Body of pancreas (tissue), 4 donors: ENCODE measurements at regions not wholly inside any gene's neighbourhood (a gene's known extent, or its start where the extent isn't known, plus 50 kb on each side); places are given as distances from the start of the nearest gene placed in this dataset.
"Not testable (repeated sequence)": the region's sequence is repeated elsewhere in the genome, so short reads cannot be mapped to it uniquely, and the experiment has no call there.

ENCODE experiments used
- ATAC-seq: fragments of 150-250 bp; one replicate; pipeline ENCODE4 v1.9.1; 2016
- DNase-seq, 4 donors: peaks; one replicate each; pipeline ENCODE4 v3.0.0-alpha.2; 2019
- H3K27ac ChIP-seq, 4 donors: fragments of 200-600 bp; sonication (generic); 1 replicate in 3 of 4; 2 replicates in 1 of 4; pipeline versions ENCODE4 v1.5.1 to v1.6.1; 2016 to 2019; ENCODE audit warnings: mild to moderate bottlenecking in 1 of 4, mixed read lengths in 1 of 4, moderate library complexity in 1 of 4
- H3K27me3 ChIP-seq, 2 donors: fragments of 200-600 bp; sonication (generic); one replicate each; pipeline ENCODE4 v1.6.0; 2016; ENCODE audit warnings: mild to moderate bottlenecking in 1 of 2
- H3K36me3 ChIP-seq, 2 donors: fragments of 200-600 bp; sonication (generic); replicated peaks in 1 of 2; 2 replicates each; pipeline ENCODE4 v1.5.1; 2016; ENCODE audit warnings: low read depth in 2 of 2; ENCODE audit not compliant: insufficient read depth in 1 of 2
- H3K4me1 ChIP-seq: fragments of 200-600 bp; sonication (generic); one replicate; pipeline ENCODE4 v1.6.0; 2016
- H3K4me3 ChIP-seq, 2 donors: fragments of 200-600 bp; sonication (generic); 1 replicate in 1 of 2; 2 replicates in 1 of 2; pipeline ENCODE4 v1.5.1; 2016 to 2019
- H3K9me3 ChIP-seq, 3 donors: fragments of 200-600 bp; sonication (generic); 1 replicate in 2 of 3; 2 replicates in 1 of 3; pipeline ENCODE4 v1.5.1; 2016
- POLR2A ChIP-seq, 3 donors: fragments of 450-650 bp; IDR thresholded peaks; one replicate each; pipeline ENCODE4 v1.6.1; 2016; ENCODE audit warnings: antibody characterized with exemption in 3 of 3, mild to moderate bottlenecking in 2 of 3
- WGBS, 2 donors: methylation state at CpG; one replicate each; pipeline ENCODE4 v1.1.5; 2017; 5-methylcytosine and 5-hydroxymethylcytosine counted together
- intact Hi-C: fragments of 100-400 bp; cut with DNase I; formaldehyde crosslinking; loops from one replicate; pipeline ENCODE4 v1.15.1; 2023
- TF ChIP-seq, protein P1 (sequence below), 7 experiments: fragments of 450-650 bp in 4 of 7; fragments of 200-600 bp in 3 of 7; sonication (generic) in 3 of 7; IDR thresholded peaks; one replicate each; pipeline ENCODE4 v1.5.1; 2016 to 2019; ENCODE audit warnings: antibody characterized with exemption in 7 of 7

DNA sequence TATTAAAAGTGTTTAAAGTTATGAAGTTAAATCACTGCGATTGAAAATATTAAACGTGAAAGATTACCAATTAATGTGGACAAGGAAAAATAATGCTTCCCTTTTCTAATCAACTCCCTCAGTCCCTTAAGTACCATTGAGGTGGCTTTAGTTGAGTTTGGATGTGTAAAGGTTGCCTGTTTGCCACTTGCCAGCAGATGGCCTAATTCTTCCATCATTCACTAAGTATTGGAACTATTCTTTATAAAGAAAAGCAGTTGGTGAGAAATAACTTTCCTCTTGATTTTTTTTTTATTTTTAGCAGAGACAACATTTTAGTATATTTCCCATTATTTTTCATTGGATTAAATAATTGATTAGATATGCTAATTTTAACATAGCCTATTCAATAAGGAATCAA, 295.9 kb upstream of the TACR3 start:
- intact Hi-C loops = no loop called here
- Histone ChIP-seq H3K36me3 (no peaks in the 10 kb centered on the region), H3K27ac (no peak overlapping the region), H3K27me3 (no peaks in the 10 kb centered on the region), H3K9me3 (no peaks in the 10 kb centered on the region), H3K4me1 (no peaks in the 10 kb centered on the region), H3K4me3 (no peak overlapping the region)
- TF ChIP-seq, protein P1, sequence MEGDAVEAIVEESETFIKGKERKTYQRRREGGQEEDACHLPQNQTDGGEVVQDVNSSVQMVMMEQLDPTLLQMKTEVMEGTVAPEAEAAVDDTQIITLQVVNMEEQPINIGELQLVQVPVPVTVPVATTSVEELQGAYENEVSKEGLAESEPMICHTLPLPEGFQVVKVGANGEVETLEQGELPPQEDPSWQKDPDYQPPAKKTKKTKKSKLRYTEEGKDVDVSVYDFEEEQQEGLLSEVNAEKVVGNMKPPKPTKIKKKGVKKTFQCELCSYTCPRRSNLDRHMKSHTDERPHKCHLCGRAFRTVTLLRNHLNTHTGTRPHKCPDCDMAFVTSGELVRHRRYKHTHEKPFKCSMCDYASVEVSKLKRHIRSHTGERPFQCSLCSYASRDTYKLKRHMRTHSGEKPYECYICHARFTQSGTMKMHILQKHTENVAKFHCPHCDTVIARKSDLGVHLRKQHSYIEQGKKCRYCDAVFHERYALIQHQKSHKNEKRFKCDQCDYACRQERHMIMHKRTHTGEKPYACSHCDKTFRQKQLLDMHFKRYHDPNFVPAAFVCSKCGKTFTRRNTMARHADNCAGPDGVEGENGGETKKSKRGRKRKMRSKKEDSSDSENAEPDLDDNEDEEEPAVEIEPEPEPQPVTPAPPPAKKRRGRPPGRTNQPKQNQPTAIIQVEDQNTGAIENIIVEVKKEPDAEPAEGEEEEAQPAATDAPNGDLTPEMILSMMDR (IDR thresholded peaks at IDR 0.05) = peak in 3 of 7 experiments; percentile 17 to 34 (median 27)
- no peak for TF ChIP-seq POLR2A (IDR thresholded peaks at IDR 0.05)
- ATAC-seq = no peak
- peak in 2 of 4 donors; percentile 6 to 15 for DNase-seq
- WGBS, 2 donors = 9 to 16% methylated on average over 2 of the region's 2 CpGs

DNA sequence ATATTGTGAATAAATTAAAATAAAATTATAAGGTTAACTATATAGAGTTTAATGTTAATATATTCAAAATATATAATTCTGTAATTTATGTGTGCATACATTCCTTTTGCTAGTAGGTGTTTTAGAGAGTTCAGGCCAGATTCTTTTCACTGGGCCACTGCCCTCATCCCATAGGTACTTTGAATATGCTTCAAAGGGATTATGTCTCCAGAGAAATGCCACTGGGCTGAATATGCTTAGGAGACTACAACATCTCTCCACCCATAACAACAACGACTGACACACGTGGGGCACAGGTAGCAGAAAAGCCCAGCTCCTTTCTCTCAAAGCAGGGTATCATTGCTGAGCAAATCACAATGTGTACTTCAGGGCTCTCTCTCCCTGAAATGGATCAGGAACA, 290.9 kb upstream of the TACR3 start:
- DNase-seq (no peak), ATAC-seq (no peak)
- no peaks in the 10 kb centered on the region for H3K4me1 ChIP-seq
- TF ChIP-seq POLR2A (IDR thresholded peaks at IDR 0.05) = no peak
- TF ChIP-seq, protein P1 (IDR thresholded peaks at IDR 0.05) = no peak
- no peaks in the 10 kb centered on the region for H3K9me3 ChIP-seq
- H3K27me3 ChIP-seq = no peaks in the 10 kb centered on the region
- 45 to 50% methylated on average over 2 of the region's 2 CpGs for WGBS, 2 donors
- H3K36me3 ChIP-seq = no peaks in the 10 kb centered on the region
- H3K27ac ChIP-seq = no peak overlapping the region
- no peak overlapping the region for H3K4me3 ChIP-seq
- intact Hi-C loops = no loop called here

DNA sequence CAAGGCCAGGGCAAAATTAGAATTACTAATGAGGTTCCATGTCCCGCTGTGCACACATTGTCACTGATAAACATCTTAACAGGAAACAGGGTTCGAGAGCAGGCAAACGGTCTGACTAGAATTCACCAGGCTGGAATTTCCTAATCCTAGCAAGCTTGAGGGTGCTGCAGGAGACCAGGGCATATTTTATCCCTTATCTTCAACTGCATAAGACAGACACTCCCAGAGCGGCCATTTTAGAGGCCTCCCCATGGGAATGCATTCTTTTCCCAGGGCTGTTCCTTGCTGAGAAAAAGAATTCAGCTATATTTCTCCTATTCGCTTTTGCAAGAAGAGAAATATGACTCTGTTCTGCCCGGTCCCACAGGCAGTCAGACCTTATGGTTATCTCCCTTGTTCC, 282.5 kb upstream of the TACR3 start:
- DNase-seq, ATAC-seq, H3K4me1 ChIP-seq, intact Hi-C loops, H3K4me3 ChIP-seq, H3K27me3 ChIP-seq, H3K27ac ChIP-seq, H3K36me3 ChIP-seq: not testable (repeated sequence)
- peaks cover 0 to 14% (median 0%) of the 10 kb centered on the region in 3 donors for H3K9me3 ChIP-seq
- 69 to 81% methylated on average over 6 of the region's 6 CpGs for WGBS, 2 donors

DNA sequence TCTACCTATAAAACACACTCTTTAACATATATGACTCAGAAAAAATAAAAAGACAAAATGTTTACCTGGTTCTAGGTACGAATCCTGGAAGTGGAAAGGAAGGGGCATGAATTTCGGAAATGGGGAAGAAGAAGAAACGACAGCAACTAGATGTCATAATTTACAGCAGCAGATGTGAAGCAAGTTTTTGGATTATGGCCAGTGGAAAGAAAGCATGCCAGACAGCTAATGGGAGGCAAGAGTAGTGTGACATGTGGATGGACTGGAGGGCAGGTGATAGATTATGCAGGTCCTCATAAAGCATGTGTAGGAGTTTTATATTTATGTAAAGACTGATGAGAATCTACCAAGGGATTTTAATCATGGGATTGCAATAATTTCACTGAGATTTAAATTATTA, 279.0 kb upstream of the TACR3 start:
- Histone ChIP-seq H3K9me3 (peaks cover 0 to 14% (median 0%) of the 10 kb centered on the region in 3 donors), H3K36me3 (no peaks in the 10 kb centered on the region), H3K4me1 (peaks cover 11% of the 10 kb centered on the region), H3K27me3 (no peaks in the 10 kb centered on the region), H3K27ac (no peak overlapping the region), H3K4me3 (no peak overlapping the region)
- TF ChIP-seq, protein P1 (IDR thresholded peaks at IDR 0.05) = no peak
- TF ChIP-seq POLR2A (IDR thresholded peaks at IDR 0.05) = no peak
- intact Hi-C loops = no loop called here
- 81 to 83% methylated on average over 3 of the region's 3 CpGs for WGBS, 2 donors
- ATAC-seq (no peak), DNase-seq (no peak)

DNA sequence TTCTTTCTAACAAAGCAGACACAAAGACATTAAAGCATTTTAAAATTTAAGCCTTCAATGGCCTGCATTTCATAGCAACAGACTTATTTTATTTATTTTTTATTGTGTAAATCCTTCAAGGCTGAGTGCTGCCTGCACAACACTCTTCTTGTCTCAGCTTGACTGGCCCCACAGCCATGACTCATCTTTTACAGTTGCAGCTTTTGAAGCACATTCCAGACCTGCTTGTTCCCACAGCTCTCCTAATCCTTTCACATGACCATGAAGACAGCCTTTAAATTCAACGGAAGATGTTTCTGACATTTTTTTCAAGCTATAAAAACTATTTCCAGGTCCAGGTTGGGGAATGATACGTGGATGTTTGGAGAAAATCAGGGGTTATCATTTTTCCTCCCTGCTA, 276.9 kb upstream of the TACR3 start:
- Histone ChIP-seq H3K4me1 (peaks cover 11% of the 10 kb centered on the region), H3K4me3 (no peak overlapping the region), H3K36me3 (no peaks in the 10 kb centered on the region), H3K27ac (no peak overlapping the region), H3K9me3 (no peaks in the 10 kb centered on the region), H3K27me3 (no peaks in the 10 kb centered on the region)
- ATAC-seq (peak; percentile 67), DNase-seq (peak; percentile 18 to 48 (median 38))
- TF ChIP-seq, protein P1 (IDR thresholded peaks at IDR 0.05) = no peak
- no peak for TF ChIP-seq POLR2A (IDR thresholded peaks at IDR 0.05)
- intact Hi-C loops = no loop called here
- WGBS, 2 donors = 27 to 31% methylated on average over 2 of the region's 2 CpGs
